ENCODE measurements at regions not wholly inside any gene's neighbourhood (a gene's known extent, or its start where the extent isn't known, plus 50 kb on each side); places are given as distances from the start of the nearest gene placed in this dataset.

DNA sequence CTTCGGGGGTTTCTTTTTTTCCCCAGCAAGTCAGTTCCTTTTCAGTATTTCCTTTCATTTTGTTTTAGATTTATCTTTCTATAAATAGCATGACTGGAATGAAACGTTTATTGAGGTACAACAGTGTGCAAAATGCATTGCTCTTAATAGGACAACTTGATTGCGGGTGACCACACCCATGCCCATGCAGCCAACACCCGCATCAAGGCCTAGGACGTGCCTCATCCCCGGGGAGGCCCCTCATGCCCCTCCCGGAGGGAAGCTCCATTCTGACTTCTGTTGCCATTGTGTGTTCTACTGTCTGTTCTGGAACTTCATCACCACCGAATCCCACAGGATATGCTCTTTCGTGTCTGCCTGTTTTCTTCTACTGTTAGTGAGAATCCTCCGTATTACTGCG lies 82.2 kb downstream of the RPS6KA4 start:
- H3K4me3 ChIP-seq (ENCODE audit: low read depth, poor library complexity, severe bottlenecking) = no peak overlapping the region
- DNase-seq (ENCODE audit: low spot score in 2 of 2) = no peak
- 38 to 40% methylated on average over 11 of the region's 11 CpGs for WGBS, 2 donors
- intact Hi-C loops (cut with DNase I; ENCODE audit: low total_unique reads) = no loop called here
- no peak for TF ChIP-seq POLR2A (IDR thresholded peaks at IDR 0.05)
- TF ChIP-seq, protein P1, sequence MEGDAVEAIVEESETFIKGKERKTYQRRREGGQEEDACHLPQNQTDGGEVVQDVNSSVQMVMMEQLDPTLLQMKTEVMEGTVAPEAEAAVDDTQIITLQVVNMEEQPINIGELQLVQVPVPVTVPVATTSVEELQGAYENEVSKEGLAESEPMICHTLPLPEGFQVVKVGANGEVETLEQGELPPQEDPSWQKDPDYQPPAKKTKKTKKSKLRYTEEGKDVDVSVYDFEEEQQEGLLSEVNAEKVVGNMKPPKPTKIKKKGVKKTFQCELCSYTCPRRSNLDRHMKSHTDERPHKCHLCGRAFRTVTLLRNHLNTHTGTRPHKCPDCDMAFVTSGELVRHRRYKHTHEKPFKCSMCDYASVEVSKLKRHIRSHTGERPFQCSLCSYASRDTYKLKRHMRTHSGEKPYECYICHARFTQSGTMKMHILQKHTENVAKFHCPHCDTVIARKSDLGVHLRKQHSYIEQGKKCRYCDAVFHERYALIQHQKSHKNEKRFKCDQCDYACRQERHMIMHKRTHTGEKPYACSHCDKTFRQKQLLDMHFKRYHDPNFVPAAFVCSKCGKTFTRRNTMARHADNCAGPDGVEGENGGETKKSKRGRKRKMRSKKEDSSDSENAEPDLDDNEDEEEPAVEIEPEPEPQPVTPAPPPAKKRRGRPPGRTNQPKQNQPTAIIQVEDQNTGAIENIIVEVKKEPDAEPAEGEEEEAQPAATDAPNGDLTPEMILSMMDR (IDR thresholded peaks at IDR 0.05) = no peak

DNA sequence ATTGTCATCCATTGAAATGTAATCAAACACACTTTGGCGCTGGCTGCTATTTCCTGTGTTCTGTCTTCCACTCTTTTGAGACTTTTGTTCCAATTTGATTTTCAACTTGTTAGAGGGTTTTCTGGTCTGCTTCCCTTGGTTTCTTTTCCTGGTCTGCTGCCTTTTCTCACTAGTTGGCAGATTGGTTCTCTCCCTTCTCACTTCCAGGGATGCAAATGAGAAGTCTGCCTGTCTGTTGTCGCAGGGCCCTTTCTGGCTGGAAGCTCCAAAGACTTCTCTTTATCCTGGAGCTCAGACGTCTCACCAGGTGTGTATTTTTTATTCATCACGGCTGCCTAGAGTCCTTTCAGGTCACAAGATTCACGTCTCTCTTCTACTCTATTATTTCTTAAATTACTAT lies 84.0 kb downstream of the RPS6KA4 start:
- H3K4me3 ChIP-seq (ENCODE audit: low read depth, poor library complexity, severe bottlenecking) = no peak overlapping the region
- intact Hi-C loops (cut with DNase I; ENCODE audit: low total_unique reads) = no loop called here
- 76 to 82% methylated on average over 5 of the region's 5 CpGs for WGBS, 2 donors
- no peak for TF ChIP-seq POLR2A (IDR thresholded peaks at IDR 0.05)
- TF ChIP-seq, protein P1 (IDR thresholded peaks at IDR 0.05) = no peak
- no peak for DNase-seq (ENCODE audit: low spot score in 2 of 2)

DNA sequence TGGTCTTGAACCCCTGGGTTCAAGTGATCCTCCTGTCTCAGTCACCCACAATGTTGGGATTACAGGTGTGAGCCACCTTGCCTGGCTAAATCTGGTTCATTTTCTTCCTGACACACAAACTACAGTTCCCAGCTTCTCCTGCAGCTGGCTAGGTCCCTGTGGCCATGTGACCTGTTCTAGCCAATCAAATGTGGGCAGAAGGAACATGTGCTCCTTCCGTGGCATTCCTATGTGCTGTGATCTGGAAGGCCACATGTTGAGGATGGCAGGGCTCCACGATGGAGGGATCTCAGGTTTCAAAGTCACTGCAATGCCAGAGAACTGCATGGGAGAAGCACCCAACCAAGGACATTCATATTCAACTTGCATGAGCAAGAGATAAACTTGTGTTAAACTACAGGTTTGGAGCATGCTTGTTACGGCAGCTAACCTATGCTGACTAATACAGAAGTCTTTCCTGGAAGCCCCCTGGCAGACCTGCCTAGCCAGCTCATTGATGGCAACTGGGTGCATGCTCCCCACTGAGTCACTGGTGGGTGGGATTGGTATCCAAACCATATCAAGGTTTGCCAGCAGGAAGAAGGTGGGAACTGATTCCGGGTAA lies 86.0 kb downstream of the RPS6KA4 start:
- no peak for TF ChIP-seq POLR2A (IDR thresholded peaks at IDR 0.05)
- TF ChIP-seq, protein P1 (IDR thresholded peaks at IDR 0.05) = no peak
- H3K4me3 ChIP-seq (ENCODE audit: low read depth, poor library complexity, severe bottlenecking) = no peak overlapping the region
- DNase-seq (ENCODE audit: low spot score in 2 of 2) = no peak
- 54 to 58% methylated on average over 4 of the region's 4 CpGs for WGBS, 2 donors
- intact Hi-C loops (cut with DNase I; ENCODE audit: low total_unique reads) = no loop called here

DNA sequence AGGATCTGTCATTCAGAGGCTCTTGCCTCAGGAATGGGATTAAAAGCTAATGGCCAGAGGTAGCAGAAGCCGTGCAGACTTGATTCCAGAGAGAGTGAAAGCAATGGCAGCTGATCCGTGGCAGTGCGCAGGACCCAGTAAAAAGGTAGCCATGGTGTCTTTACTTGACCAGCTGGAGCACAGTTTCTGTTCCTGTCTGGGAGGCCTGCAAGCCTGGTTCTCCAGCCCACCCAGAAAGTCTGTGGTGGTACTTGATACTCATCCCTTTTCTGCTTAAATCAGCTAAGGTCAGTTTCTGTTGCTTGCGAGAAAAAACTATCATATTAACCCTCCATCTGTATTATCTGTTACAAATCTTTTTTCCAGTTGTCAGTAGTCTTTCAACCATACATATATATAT lies 86.7 kb downstream of the RPS6KA4 start:
- intact Hi-C loops (cut with DNase I; ENCODE audit: low total_unique reads) = no loop called here
- TF ChIP-seq, protein P1 (IDR thresholded peaks at IDR 0.05) = no peak
- no peak for TF ChIP-seq POLR2A (IDR thresholded peaks at IDR 0.05)
- no peak overlapping the region for H3K4me3 ChIP-seq (ENCODE audit: low read depth, poor library complexity, severe bottlenecking)
- WGBS, 2 donors = 85% methylated on average over 4 of the region's 4 CpGs
- DNase-seq (ENCODE audit: low spot score in 2 of 2) = no peak

DNA sequence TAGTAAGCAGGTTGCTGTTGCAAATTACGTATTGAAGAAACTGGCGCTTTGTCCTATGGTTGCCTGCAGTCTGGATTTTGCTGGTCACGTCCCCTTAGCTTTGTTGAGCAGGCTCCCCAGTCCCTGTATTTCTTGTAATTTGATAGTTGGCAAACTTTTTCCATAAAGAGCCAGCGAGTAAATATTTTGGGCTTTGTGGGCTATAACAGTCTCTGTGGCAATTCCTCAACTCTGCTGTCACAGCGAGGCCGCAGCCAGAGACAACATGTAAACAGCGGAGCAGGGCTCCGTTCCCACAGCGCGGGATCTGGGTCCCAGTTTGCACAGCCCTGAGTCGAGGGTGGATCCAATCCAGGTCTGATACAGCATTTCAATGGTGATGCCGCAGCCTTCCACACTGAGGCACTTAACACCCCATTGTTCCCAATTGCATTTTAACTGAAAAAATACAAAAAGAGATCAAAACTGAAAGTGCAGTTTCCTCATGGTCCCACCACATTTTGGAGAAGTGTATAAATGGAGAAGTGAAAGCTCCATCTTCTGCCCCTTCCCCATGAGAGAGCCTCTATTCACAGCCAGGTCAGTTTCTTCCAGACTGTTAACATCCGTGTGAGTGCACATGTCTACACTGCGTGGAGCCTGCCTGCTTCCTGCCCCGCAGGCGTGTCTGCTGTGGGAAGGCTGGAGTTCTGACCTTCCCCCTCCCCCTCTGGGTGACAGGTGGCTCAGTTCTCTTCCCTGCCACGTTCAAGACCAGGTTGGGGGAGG lies 89.1 kb downstream of the RPS6KA4 start:
- intact Hi-C loops (cut with DNase I; ENCODE audit: low total_unique reads) = no loop called here
- WGBS, 2 donors = 11 to 20% methylated on average over 17 of the region's 17 CpGs
- no peak overlapping the region for H3K4me3 ChIP-seq (ENCODE audit: low read depth, poor library complexity, severe bottlenecking)
- TF ChIP-seq, protein P1 (IDR thresholded peaks at IDR 0.05) = no peak
- TF ChIP-seq POLR2A (IDR thresholded peaks at IDR 0.05) = no peak
- DNase-seq (ENCODE audit: low spot score in 2 of 2) = peak in 1 of 2 donors; percentile 21

All from lower leg skin (tissue), 4 donors.